HG02678 (cell line): ENCODE measurements at regions not wholly inside any gene's neighbourhood (a gene's known extent, or its start where the extent isn't known, plus 50 kb on each side); places are given as distances from the start of the nearest gene placed in this dataset.

ENCODE experiments used
- ATAC-seq: cut with Tn5 transposase; IDR thresholded peaks from one replicate; pipeline ENCODE4 v1.9.1; 2021; ENCODE audit warnings: mild to moderate bottlenecking, moderate library complexity; ENCODE audit not compliant: unreplicated experiment

DNA sequence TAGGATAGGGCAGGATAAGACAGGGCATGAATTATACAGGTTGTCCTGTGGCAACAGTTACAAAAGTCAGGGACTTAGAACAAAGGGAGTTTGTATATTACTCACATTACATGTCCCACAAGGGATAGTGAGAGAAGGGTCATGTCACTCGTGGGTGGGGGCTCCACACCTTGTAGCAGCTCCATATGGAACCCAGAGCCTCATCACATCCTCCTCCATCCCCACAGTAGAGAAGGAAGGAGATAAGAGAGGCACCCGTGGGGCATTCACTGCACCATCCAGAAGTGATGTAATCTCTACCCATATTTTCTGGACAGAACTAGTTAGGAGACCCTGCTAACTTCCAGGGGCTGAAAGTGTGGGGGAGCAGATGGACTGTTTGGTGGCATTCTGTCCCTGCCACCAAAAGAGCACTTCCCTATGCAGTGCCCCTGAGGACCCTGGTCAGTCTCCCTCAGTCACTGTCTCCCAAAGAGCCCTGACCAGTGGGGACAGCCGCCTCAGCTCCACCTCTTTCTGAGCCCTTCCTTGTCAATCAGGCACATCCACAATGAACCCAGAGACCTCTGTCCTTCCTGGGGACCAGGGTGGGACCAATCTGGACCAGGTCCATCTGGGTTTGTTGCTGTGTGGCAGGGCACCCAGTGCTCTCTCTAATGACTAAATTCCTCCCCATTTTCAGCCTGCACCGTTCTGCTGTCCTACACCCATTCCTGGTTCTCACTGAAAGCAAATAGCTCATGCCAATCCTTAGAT is 154.8 kb upstream of the ETV3 start:
- ATAC-seq: no peak

DNA sequence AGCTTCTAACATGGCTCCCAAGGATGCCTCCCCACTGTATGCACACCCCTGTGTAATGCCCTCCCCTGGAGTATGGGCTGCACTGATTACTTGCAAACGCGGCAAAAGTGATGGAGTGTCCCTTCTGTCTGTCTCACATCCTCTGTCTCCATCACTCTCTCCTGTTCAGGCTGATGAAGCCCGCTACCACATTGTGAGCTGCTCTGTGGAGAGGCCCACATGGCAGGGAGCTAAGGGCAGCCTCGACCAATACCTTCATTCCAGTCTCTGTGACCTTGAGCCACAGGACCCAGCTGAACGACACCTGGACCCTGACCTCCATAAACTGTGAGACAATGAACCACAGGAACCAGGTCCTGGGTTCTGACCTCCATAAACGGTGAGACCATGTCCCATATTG is 154.1 kb upstream of the ETV3 start:
- no peak for ATAC-seq

DNA sequence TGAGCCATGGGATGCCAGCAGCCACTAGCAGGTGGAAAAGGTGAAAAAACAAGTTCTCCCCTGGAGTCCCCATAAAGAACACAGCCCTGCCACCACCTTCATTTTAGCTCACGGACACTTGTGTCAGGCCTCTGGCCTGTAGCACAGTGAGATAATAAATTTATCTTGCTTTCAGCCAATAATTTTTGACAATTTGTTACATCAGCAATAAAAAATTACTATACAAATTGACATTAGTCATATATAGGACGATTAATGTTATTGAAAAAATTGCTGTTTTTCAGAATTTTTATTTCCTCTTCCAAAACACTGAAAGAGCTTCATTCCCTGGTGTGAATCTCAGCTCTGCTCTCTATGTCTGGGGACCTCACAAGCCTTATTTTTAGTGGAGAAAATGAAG is 152.9 kb upstream of the ETV3 start:
- ATAC-seq: no peak

DNA sequence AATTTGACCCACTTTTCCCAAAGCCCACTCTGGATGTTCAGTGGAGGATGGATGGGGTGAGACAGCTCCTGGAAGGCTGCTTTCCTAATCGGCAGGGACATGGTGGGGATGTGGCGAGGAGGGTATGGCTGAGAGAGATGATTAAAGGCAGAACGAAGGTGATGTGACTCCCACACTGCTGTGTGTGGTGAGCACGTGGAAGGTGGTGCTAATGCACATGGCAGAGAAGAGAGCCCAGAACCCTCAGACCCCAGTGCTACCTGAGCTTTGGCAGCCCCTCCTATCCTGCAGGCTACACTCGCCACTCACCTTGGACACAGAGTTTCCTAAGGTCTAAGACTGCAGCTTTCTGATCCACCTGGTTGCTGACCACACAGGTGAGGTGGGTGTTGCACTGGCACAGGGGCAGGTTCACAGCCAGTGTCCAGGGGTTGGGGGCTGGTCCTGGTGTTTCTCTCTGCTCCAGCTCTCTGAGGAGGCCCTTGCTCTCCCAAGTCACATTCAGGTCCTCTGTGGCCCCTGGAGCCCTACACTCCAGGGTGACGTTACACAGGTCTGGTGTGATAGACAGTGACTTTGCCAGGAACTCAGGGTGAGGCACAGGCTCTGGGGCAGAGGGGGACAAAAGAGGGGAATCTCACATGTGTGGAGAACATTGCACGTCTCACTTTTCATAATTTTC is 151.4 kb upstream of the ETV3 start:
- no peak for ATAC-seq

DNA sequence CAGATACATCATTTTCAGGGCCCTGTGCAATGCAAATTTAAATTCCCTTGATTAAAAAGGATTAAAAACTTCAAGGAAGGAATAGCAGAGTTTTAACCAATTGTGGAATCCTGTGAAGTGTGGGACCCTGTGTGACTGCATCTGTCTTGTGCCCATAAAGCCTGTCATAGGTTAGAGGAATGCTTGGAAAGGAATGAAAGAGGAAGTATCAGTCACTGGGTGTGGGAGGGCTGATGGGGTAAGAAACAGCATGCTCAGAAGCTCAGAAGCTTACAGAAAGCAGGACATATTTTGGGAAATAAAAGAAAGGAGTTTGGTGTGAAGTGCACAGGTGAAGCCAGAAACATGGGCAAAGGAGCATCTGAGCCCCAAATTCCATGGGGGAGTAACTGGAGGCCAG is 150.8 kb upstream of the ETV3 start:
- no peak for ATAC-seq

DNA sequence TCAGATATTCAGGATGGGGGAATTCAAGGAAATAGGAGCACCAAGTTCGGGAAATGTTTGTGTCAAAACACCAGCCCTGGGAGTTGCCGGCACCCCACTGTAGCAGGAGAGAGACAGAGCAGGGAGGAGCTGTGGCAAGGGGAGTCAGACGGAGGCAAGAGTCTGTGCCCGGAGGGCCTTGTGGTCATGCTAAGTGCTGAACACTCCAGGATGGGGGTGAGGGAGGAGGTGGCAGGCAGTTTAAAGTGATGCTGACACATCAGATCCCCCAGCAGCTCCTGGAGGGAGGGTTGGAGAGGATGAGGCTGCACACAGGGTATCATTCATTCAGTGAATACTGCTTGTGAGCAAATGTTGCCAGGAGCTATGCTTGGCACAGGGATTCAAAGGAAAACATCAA is 150.3 kb upstream of the ETV3 start:
- ATAC-seq: no peak

DNA sequence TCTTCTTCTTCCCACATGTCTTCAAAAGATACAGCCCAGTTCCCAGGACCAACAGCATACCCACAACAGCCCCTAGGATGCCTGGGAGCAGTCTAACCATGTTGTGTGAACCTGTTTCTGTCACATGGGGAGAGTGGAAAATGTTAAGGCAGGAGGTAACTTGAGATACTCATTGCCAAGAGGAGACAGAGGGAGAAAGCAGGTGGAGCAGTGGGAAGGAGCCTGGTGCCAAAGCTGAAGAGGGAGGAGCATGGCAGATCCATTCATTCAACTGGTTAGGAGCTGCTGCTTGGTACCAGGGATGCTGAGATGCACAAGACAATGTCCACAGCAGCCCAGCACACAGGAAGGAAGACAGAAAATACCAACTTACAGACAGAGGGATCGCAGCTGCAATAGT is 149.8 kb upstream of the ETV3 start:
- ATAC-seq: no peak

DNA sequence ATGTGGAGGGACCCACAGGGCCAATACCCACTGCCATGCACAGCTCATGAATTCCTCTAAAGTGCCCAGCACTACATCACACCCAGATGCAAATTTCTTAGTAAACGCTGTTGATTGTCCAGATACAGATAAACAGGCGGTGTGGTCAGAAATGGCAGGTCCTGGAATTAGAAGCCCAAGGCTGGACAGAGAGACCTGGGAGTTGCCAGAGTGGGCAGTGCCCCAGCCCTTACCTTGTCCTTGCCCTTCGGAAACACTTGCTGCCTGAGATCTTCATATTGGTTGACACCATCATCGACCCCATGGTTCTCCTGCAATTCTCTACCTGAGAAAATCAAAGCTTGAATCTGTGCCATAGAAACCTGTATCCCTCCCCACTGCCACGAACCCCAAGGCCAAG is 149.3 kb upstream of the ETV3 start:
- no peak for ATAC-seq

DNA sequence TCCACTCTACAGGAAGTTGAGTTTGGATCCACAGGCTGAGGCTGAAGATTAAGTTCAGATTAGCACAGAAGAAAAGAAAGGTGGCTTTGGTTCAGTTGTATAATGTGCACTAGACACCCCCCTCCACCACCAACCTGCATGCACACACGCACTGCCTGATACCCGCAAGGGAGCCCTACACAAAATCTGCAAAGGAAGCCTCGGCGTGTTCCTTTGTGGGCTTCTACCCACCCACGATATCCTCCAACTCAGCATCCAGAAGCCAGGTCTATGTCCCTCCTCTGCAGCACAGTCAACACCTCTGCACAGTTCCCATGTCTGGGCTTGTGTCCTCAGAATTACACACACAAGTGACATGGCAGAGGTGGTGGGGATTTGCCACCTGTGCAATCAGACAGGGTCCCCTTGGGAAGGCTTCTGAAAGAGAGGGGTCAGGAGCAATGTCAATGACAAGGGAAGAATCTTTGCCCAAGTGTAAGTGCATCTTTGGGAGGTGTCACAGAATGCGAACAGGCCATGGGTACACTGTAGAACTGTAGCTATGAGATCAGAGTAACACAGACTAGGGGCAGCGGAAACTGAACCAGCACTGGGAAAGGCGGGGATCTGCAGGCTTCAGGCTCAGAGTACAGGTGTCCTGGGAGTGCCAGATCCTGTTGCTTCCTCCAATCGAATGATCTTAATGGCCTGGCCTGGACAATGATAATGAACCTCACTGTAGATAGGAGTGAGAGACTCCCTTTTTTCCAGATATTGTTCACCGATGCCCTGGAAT is 148.6 kb upstream of the ETV3 start:
- ATAC-seq: no peak

DNA sequence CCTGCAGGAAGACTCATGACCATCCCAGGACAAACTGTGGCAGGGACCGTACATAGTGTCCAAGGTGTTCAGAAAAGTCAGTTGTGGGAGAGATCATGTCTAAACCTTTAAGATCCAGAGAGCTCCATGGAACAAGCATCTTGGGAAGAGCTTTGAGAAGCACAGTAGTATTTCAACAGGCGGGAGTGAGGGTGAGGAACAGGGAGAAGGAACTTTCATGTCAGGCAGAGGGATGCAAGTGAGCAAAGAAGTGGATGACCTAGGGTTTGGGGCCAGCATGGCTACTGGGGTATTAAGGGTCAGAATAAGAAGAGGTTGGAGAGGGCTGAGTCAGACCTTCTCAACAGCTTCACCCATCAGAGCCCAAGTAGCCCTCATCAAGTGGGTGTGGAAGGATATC is 147.9 kb upstream of the ETV3 start:
- ATAC-seq: no peak

DNA sequence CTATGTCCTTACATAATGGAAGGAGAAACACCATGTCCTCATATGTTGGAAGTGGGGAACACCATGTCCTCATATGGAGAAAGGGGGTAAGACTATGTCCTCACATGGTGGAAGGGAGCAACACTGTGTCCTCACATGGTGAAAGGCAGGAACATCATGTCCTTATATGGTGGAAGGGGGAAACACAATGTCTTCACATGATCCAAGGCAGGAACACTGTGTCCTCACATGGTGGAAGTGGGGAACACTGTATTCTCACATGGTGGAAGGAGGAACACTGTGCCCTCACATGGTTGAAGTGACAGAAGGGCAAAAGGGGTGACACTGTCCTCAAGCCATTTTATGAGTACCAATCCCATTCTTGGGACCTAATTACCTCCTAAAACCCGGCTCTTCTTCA is 146.3 kb upstream of the ETV3 start:
- no peak for ATAC-seq

DNA sequence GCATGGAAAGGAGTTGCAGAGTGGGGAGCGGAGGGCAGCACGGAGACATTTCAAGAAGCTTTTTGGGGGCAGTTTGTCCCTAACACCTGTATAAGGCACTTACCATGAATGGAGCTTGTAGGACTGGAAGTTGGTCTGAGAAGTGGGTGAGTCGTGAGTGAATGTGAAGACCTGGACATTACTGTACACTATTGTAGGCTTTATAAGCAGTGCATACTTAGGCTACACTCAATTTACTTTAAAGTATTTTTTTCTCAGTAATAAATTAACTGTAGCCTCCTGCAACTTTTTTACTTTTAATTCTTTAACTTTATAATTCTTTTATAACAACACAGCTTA is 141.6 kb upstream of the ETV3 start:
- ATAC-seq: no peak

DNA sequence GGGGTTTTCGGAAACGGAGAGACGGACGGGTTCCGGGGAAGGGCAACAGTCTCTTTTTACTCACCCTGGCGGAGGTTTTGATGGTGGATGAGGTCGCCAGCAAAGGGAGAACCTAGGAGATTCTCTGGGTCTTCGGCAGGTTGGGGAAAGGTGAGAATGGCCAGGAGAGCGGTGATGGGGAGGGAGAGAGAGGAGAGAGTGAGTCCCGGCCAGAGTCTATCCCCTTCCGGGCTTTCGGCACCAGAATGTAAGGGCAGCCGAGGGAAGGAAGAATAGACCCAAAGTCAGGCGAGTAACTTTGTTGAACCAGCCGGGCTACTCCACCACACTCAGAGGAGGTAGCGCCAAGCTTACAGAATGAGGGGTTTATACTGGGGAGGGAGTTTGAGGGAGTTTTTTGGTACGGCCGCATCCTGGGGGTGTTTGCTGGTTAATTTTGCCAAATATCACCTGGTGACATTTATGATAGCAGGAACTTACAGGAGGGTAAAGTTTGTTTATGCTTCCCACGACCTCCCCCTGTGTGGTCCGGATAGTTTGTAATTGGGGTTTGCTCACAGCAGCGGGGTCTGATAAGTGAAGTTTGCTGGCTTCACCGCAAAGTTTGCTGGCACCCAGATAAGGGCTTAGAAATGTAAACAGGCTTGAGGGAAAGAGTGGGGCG is 141.1 kb upstream of the ETV3 start:
- no peak for ATAC-seq

DNA sequence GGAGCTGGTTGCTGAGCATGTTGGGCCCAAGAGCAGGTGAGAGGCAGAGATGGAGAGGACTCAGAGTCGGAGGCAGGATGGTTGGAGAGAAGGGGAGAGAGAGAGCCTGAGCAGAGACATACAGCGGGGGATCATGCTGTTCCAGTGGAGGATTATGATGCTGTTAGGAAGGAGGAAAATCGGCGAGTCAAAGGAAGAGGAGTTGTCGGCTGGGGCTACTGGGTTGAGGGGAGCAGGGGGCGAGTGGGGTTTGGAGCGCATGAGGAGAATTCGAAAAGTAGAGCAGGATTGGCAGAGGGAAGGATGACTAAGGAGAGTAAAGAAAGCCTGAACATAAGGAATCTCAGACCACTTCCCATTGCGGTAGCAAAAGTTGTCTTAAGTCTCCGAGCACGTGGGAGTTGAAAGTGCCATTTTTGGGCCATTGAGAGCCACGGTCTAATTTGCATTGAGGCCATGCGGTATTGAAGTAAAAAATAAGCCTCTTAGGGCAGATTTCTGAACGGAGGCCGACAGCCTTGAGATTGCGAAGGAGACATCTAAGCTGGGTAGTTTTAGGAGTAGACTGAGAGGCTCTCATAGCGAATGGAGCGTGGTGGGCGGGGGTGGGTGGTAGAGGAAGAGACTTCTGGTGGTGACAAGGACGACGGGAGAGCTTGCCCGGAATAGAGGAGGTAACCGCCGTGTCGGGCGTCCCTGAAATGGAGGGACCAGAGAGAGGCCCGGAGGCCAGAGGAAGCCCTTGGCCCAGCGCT is 140.4 kb upstream of the ETV3 start:
- ATAC-seq: no peak

DNA sequence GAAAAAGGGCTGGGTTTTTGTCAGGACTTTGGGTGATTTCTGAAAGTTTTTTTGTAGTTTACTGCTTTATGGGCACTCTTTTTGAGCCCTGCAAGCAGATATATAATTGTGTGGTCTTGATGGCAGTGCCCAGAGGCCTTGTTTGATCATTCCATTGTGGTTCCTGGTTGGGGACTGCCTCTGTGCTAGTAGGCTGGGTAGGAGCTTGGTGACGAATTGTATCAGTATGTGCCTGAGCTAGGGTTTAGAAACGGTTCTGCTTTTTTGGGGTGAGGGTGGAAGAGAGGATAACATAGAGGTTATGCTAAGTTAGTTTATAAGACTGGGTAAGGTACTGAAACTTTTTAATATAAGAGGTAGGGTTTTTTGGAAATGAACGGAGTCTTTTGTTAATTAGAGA is 139.7 kb upstream of the ETV3 start:
- no peak for ATAC-seq

DNA sequence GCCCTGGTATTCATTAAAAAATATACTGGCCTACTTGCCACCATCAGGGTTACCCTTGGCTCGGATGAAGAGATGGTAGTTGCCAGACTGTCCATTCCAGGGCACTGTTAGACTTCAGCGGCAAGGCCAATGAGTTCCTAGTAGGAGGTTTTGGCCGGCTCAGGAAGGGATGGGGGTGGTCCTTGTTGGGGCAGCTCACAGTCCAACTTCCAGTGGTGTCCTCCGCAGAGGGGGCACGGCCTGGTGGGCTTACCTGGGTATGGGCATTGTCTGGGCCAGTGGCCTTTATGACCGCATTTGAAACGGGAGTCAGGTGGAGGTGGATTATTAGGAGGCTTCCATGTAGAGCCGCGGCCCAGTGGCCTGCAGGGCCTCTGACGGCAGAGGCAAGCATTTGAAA is 139.1 kb upstream of the ETV3 start:
- ATAC-seq: no peak

DNA sequence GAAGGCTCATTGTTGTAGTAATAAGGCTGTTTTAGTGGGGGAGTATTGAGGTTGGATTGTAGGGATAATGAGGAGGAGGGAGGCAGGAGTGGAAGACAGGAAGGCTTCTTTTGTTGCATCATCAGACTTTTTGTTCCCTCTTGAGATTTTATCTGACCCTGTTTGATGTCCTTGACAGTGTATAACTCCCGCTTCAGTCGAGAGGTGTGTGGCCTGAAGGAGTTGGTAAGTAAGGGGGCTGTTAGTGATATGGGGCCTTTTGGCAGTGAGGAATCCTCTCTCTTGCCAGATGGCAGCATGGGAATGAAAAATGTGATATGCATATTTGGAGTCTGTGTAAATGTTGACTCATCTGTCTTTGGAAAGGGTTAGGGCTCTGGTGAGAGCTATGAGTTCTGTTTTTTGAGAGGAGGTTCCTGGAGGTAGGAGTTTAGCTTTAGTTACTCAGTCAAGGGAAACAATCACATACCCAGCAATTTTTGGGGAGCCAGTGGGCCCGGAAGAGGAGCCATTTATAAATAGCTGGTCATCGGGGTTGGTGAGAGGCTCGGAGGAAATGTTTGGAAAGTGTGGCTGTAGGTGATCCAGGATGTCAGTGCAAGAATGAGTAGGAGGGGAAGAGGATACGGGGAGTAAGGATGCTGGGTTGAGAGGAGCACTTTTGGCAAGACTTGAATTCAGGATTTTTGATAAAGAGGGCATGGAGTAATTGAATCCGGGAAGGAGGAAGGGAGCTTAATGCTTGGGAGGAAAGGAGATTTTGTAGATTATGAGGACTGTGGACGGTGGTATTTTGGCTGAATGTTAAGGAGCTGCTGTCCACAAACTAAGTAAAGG is 136.7 kb upstream of the ETV3 start:
- no peak for ATAC-seq

DNA sequence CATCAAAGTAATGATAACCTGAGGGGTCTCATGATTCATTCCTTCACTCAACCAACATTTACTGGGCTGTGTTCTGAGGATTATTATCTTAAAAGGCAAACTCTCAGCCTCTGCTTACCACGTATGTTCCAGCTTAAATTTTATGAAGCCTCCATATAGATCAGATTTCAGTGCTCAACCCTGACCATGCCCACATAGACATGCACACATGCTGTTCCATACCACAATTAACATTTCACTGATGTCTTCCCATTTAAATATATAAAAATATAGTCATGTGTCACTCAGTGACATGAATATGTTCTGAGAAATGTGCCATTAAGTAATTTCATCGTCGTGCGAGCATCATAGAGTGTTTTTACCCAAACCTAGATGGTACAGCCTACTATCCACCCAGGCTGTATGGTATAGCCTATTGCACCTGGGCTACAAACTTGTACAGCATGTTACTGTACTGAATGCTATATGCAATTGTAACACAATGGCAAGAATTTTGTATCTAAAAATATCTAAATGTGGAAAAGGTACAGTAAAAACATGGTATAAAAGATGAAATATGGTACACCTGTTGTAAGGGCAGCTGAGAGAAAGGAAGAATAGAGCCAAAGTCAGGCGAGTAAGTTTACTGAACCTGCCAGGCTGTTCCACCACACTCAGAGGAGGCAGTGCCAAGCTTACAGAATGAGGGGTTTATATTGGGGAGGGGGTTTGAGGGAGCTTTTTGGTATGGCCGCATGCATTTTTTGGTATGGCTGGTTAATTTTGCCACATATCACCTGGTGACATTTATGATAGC is 134.7 kb upstream of the ETV3 start:
- no peak for ATAC-seq

DNA sequence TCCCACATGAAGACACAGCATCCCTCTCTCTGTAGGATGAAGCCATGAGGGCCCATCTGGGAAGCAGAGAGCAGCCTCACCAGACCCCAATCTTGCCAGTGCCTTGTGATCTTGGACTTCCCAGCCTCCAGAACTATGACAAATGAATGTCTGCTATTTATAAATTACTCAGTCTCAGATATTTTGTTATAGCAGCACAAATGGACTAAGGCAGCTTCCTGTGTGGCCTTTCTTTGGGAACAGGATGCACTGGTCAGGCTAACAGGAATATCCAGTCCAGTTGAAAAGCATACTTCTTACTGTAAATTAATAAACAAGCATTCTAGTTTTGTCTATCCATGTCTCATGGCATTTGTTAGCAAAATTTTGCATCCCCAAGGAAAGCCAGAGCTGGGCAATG is 134.1 kb upstream of the ETV3 start:
- no peak for ATAC-seq
